ENCODE measurements at regions not wholly inside any gene's neighbourhood (a gene's known extent, or its start where the extent isn't known, plus 50 kb on each side); places are given as distances from the start of the nearest gene placed in this dataset.

DNA sequence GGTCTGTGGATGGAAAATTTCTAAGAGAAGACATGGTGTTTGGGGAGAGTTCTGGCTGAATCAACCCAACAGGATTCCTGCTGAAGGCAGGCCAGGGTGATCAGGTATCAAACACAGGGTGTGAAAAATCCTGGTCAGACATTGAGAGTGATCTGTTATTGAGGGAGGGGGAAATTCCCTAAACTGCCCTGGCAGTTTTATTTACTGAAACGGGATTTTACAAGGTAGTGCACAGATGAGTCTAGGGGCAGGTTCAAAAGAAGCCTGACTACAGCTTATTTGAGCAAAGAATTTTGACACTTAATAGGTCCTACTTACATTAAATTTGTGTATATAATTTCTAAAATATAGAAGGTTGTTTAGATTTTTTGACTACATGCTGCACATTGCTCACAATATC is 569.4 kb upstream of the RGS18 start:
- CTCF ChIA-PET (ENCODE audit: low intra/inter-chr PET ratio): no interaction called here
- TF ChIP-seq, protein P1, sequence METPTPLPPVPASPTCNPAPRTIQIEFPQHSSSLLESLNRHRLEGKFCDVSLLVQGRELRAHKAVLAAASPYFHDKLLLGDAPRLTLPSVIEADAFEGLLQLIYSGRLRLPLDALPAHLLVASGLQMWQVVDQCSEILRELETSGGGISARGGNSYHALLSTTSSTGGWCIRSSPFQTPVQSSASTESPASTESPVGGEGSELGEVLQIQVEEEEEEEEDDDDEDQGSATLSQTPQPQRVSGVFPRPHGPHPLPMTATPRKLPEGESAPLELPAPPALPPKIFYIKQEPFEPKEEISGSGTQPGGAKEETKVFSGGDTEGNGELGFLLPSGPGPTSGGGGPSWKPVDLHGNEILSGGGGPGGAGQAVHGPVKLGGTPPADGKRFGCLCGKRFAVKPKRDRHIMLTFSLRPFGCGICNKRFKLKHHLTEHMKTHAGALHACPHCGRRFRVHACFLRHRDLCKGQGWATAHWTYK (CRISPR knock-in tag; IDR thresholded peaks at IDR 0.05): no peak
- TF ChIP-seq PCBP2 (IDR thresholded peaks at IDR 0.05; ENCODE audit: low read depth, low read length, poor library complexity, severe bottlenecking) (no peak), STAG1 (CRISPR knock-in tag; IDR thresholded peaks at IDR 0.05; ENCODE audit: borderline replicate concordance) (no peak), MED1 (CRISPR knock-in tag; IDR thresholded peaks at IDR 0.05; ENCODE audit: borderline replicate concordance) (no peak), TGIF2 (CRISPR knock-in tag; IDR thresholded peaks at IDR 0.05) (no peak), FOXJ2 (tag; IDR thresholded peaks at IDR 0.05) (no peak), HNRNPUL1 (IDR thresholded peaks at IDR 0.05; ENCODE audit: low read length) (no peak), RAD21 (CRISPR knock-in tag; conservative IDR thresholded peaks at IDR 0.05 in 1 of 2, IDR thresholded peaks at IDR 0.05 in 1 of 2) (no peak), SOX6 (IDR thresholded peaks at IDR 0.05) (no peak), NR2C1 (IDR thresholded peaks at IDR 0.05) (no peak), NR2C1 (tag; IDR thresholded peaks at IDR 0.05) (no peak), ZNF282 (CRISPR knock-in tag; IDR thresholded peaks at IDR 0.05) (no peak)
- TF ChIP-seq, protein P2, sequence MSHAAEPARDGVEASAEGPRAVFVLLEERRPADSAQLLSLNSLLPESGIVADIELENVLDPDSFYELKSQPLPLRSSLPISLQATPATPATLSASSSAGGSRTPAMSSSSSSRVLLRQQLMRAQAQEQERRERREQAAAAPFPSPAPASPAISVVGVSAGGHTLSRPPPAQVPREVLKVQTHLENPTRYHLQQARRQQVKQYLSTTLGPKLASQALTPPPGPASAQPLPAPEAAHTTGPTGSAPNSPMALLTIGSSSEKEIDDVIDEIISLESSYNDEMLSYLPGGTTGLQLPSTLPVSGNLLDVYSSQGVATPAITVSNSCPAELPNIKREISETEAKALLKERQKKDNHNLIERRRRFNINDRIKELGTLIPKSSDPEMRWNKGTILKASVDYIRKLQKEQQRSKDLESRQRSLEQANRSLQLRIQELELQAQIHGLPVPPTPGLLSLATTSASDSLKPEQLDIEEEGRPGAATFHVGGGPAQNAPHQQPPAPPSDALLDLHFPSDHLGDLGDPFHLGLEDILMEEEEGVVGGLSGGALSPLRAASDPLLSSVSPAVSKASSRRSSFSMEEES (CRISPR knock-in tag; IDR thresholded peaks at IDR 0.05): no peak
- BruUV-seq (replicated peaks): no TSS peak
- ATAC-seq (no peak), FAIRE-seq (no peak), DNase-seq (ENCODE audit: extremely low read depth in 1 of 4, low spot score in 3 of 4) (no peak)
- no peak overlapping the region for H3K4me2 ChIP-seq (ENCODE audit: insufficient read depth, low read length)
- POLR2A ChIA-PET: no interaction called here
- in situ Hi-C loops (cut with MboI): no loop called here
- H2AFZ ChIP-seq (ENCODE audit: low read depth, low read length): peak overlapping the region; percentile 15
- intact Hi-C loops (cut with micrococcal nuclease): no loop called here
- no peak overlapping the region for H3K4me3 ChIP-seq
- no peaks in the 10 kb centered on the region for H3K36me3 ChIP-seq (ENCODE audit: control insufficient read depth, insufficient read depth, low read length)
- no peaks in the 10 kb centered on the region for H3K27me3 ChIP-seq (ENCODE audit: control insufficient read depth in 2 of 2, insufficient read depth in 2 of 2, low read length in 2 of 2)
- H3K9me3 ChIP-seq (replicated peaks; ENCODE audit: control insufficient read depth, insufficient read depth, low read depth, low read length): no peaks in the 10 kb centered on the region
- H3K4me1 ChIP-seq (replicated peaks in 1 of 2; ENCODE audit: control insufficient read depth in 2 of 2, insufficient read depth in 2 of 2, low read length in 2 of 2): no peaks in the 10 kb centered on the region; a peak in 2 of 5 replicates
- H4K20me1 ChIP-seq (replicated peaks; ENCODE audit: control insufficient read depth, insufficient read depth, low read length): no peaks in the 10 kb centered on the region
- H3K27ac ChIP-seq (ENCODE audit: extremely low read depth, low read depth, low read length): no peak overlapping the region
- 0% methylated on average over 1 of the region's 1 CpG for WGBS (ENCODE audit: insufficient coverage, low coverage, missing lambda C conversion rate)
- H3K9me1 ChIP-seq (ENCODE audit: control insufficient read depth, insufficient read depth, low read length): no peaks in the 10 kb centered on the region
- H3K9ac ChIP-seq (ENCODE audit: insufficient read depth in 1 of 2, low read depth in 2 of 2, low read length in 2 of 2): no peak overlapping the region
- H3K79me2 ChIP-seq (ENCODE audit: control insufficient read depth, insufficient read depth, low read length): no peaks in the 10 kb centered on the region
